Colonic mucosa (tissue), 4 donors: ENCODE measurements at regions not wholly inside any gene's neighbourhood (a gene's known extent, or its start where the extent isn't known, plus 50 kb on each side); places are given as distances from the start of the nearest gene placed in this dataset.

Source experiments
- DNase-seq: peaks from one replicate; pipeline ENCODE4 v3.0.0-alpha.2; 2020
- H3K27ac ChIP-seq: fragments of 200-600 bp; one replicate; pipeline ENCODE4 v1.8.0; 2021
- H3K27me3 ChIP-seq: fragments of 200-600 bp; one replicate; pipeline ENCODE4 v1.8.0; 2021
- H3K36me3 ChIP-seq: fragments of 200-600 bp; one replicate; pipeline ENCODE4 v1.8.0; 2021
- H3K4me1 ChIP-seq: fragments of 200-600 bp; one replicate; pipeline ENCODE4 v1.8.0; 2021; ENCODE audit warnings: mild to moderate bottlenecking
- H3K4me3 ChIP-seq: fragments of 200-600 bp; one replicate; pipeline ENCODE4 v1.8.0; 2021
- H3K9ac ChIP-seq, 2 donors: one replicate each; pipeline ENCODE4 v1.7.0; 2013; ENCODE audit warnings: control low read depth in 2 of 2, low read depth in 2 of 2, low read length in 2 of 2
- H3K9me3 ChIP-seq: fragments of 200-600 bp; one replicate; pipeline ENCODE4 v1.8.0; 2021
- CTCF ChIP-seq: fragments of 200-600 bp; IDR thresholded peaks from one replicate; pipeline ENCODE4 v1.8.0; 2022; ENCODE audit warnings: antibody characterized with exemption, mild to moderate bottlenecking
- intact Hi-C: fragments of 100-400 bp; cut with DNase I; formaldehyde crosslinking; loops from one replicate; pipeline ENCODE4 v1.14.1; 2022
- donor health status: healthy.
- donor health status: DM: no; HTN: no; CAD: no.
- donor health status: DM: no; HTN: no; CAD: no.

GRCh38 chr2:35255826-35256225 is 1099.8 kb upstream of the CRIM1 start:
- no peak overlapping the region for H3K27ac ChIP-seq

GRCh38 chr2:35251156-35251555 is 1104.4 kb upstream of the CRIM1 start:
- no peak for DNase-seq
- intact Hi-C loops, result no loop called here

More at GRCh38 chr2:35255826-35256225, 1099.8 kb upstream of the CRIM1 start:
- Histone ChIP-seq H3K9me3 (no peaks in the 10 kb centered on the region), H3K4me1 (no peaks in the 10 kb centered on the region), H3K27me3 (no peaks in the 10 kb centered on the region), H3K4me3 (no peak overlapping the region), H3K36me3 (no peaks in the 10 kb centered on the region), H3K9ac (no peak overlapping the region)
- DNase-seq, result no peak
- intact Hi-C loops, result no loop called here
- TF ChIP-seq CTCF, result no peak

GRCh38 chr2:35246702-35247101 is 1108.9 kb upstream of the CRIM1 start:
- no peak overlapping the region for H3K4me3 ChIP-seq
- H3K27ac ChIP-seq, result no peak overlapping the region
- no peaks in the 10 kb centered on the region for H3K9me3 ChIP-seq
- H3K4me1 ChIP-seq, result no peaks in the 10 kb centered on the region
- no peak for TF ChIP-seq CTCF
- no peak overlapping the region for H3K9ac ChIP-seq
- H3K36me3 ChIP-seq, result no peaks in the 10 kb centered on the region
- intact Hi-C loops, result no loop called here
- no peaks in the 10 kb centered on the region for H3K27me3 ChIP-seq
- no peak for DNase-seq

More at GRCh38 chr2:35251156-35251555, 1104.4 kb upstream of the CRIM1 start:
- TF ChIP-seq CTCF, result no peak
- Histone ChIP-seq H3K27ac (no peak overlapping the region), H3K9ac (no peak overlapping the region), H3K27me3 (no peaks in the 10 kb centered on the region), H3K9me3 (no peaks in the 10 kb centered on the region), H3K36me3 (no peaks in the 10 kb centered on the region), H3K4me3 (no peak overlapping the region), H3K4me1 (no peaks in the 10 kb centered on the region)

- no peaks in the 10 kb centered on the region for H3K4me1 ChIP-seq
- H3K9ac ChIP-seq, result no peak overlapping the region
- H3K4me3 ChIP-seq, result no peak overlapping the region
- H3K36me3 ChIP-seq, result no peaks in the 10 kb centered on the region
- no peaks in the 10 kb centered on the region for H3K27me3 ChIP-seq
- TF ChIP-seq CTCF, result no peak
- intact Hi-C loops, result no loop called here
- H3K27ac ChIP-seq, result no peak overlapping the region
- no peak for DNase-seq
- H3K9me3 ChIP-seq, result no peaks in the 10 kb centered on the region
Measured at GRCh38 chr2:35228584-35228983, 1127.0 kb upstream of the CRIM1 start.

GRCh38 chr2:35220461-35220860 is 1135.1 kb upstream of the CRIM1 start:
- H3K27me3 ChIP-seq, result no peaks in the 10 kb centered on the region
- H3K4me3 ChIP-seq, result no peak overlapping the region
- no peak overlapping the region for H3K27ac ChIP-seq
- intact Hi-C loops, result no loop called here
- H3K4me1 ChIP-seq, result no peaks in the 10 kb centered on the region
- DNase-seq, result no peak
- TF ChIP-seq CTCF, result no peak
- H3K9ac ChIP-seq, result no peak overlapping the region
- no peaks in the 10 kb centered on the region for H3K9me3 ChIP-seq
- no peaks in the 10 kb centered on the region for H3K36me3 ChIP-seq

- intact Hi-C loops, result no loop called here
- Histone ChIP-seq H3K27ac (no peak overlapping the region), H3K27me3 (no peaks in the 10 kb centered on the region), H3K4me1 (no peaks in the 10 kb centered on the region), H3K9ac (no peak overlapping the region), H3K36me3 (no peaks in the 10 kb centered on the region), H3K9me3 (no peaks in the 10 kb centered on the region), H3K4me3 (no peak overlapping the region)
- TF ChIP-seq CTCF, result no peak
- DNase-seq, result no peak
Measured at GRCh38 chr2:35204881-35205280, 1150.7 kb upstream of the CRIM1 start.
